ENCODE measurements at regions not wholly inside any gene's neighbourhood (a gene's known extent, or its start where the extent isn't known, plus 50 kb on each side); places are given as distances from the start of the nearest gene placed in this dataset.

GRCh38 chr7:42483886-42484285 lies 246.9 kb upstream of the GLI3 start:
- FAIRE-seq, result no peak
- H2BK5ac ChIP-seq (ENCODE audit: low read depth, low read length), result no peak overlapping the region
- no peak overlapping the region for H2AFZ ChIP-seq (ENCODE audit: low read length)
- H3K9me3 ChIP-seq (ENCODE audit: insufficient read depth in 2 of 2, low read depth in 1 of 2, low read length in 1 of 2), result no peaks in the 10 kb centered on the region
- H3K4me2 ChIP-seq (ENCODE audit: insufficient read depth in 1 of 2, low read depth in 2 of 2, low read length in 2 of 2), result no peak overlapping the region
- H3K4me1 ChIP-seq (replicated peaks in 1 of 4; ENCODE audit: control insufficient read depth in 3 of 4, insufficient read depth in 4 of 4, low read length in 3 of 4), result peaks cover 0 to 3% (median 0%) of the 10 kb centered on the region in 4 experiments; a peak in 2 of 7 replicates
- H3K4me3 ChIP-seq (ENCODE audit: extremely low read depth in 1 of 4, insufficient read depth in 2 of 4, low read depth in 3 of 4, low read length in 4 of 4), result no peak overlapping the region
- H3K27me3 ChIP-seq (replicated peaks in 1 of 4; ENCODE audit: control insufficient read depth in 3 of 4, extremely low read depth in 1 of 4, insufficient read depth in 3 of 4, low read length in 3 of 4), result no peaks in the 10 kb centered on the region
- no peak overlapping the region for H2BK120ac ChIP-seq (replicated peaks; ENCODE audit: low read depth, low read length)
- H4K91ac ChIP-seq (replicated peaks; ENCODE audit: insufficient read length, low read length), result no peak overlapping the region
- H3K79me2 ChIP-seq (ENCODE audit: control insufficient read depth in 1 of 2, insufficient read depth in 2 of 2, low read length in 2 of 2), result no peaks in the 10 kb centered on the region
- H3K27ac ChIP-seq (ENCODE audit: low read depth, low read length), result no peak overlapping the region
- H3K18ac ChIP-seq (ENCODE audit: extremely low read depth, low read length), result no peak overlapping the region
- DNase-seq (ENCODE audit: low read depth in 1 of 2, low spot score in 2 of 2), result no peak
- H3K9ac ChIP-seq (replicated peaks in 1 of 4; ENCODE audit: extremely low read depth in 1 of 4, low read depth in 3 of 4, low read length in 3 of 4), result no peak overlapping the region
- CTCF ChIA-PET (ENCODE audit: partially characterized antibody), result no interaction called here
- no peaks in the 10 kb centered on the region; a peak in 1 of 8 replicates for H3K36me3 ChIP-seq (ENCODE audit: control insufficient read depth in 2 of 4, insufficient read depth in 4 of 4, low read length in 3 of 4)
- no peak overlapping the region for H2BK12ac ChIP-seq (ENCODE audit: low read depth, low read length)
- no peak overlapping the region for H4K5ac ChIP-seq (ENCODE audit: insufficient read length, low read depth, low read length)
- POLR2A ChIA-PET (ENCODE audit: partially characterized antibody), result no interaction called here
- no peak overlapping the region for H3K56ac ChIP-seq (replicated peaks; ENCODE audit: insufficient read length, low read depth, low read length)
- no peak overlapping the region for H3K23ac ChIP-seq (ENCODE audit: insufficient read length)
- H2BK20ac ChIP-seq (ENCODE audit: low read length), result no peak overlapping the region
- H4K8ac ChIP-seq (ENCODE audit: extremely low read depth, insufficient read depth, low read length), result no peak overlapping the region
- H3K4ac ChIP-seq (replicated peaks; ENCODE audit: insufficient read length, low read depth, low read length), result no peak overlapping the region
- no peak overlapping the region for H3K14ac ChIP-seq (ENCODE audit: insufficient read length)
- no peaks in the 10 kb centered on the region for H3K79me1 ChIP-seq (ENCODE audit: low read depth, low read length)
- no peaks in the 10 kb centered on the region for H3K23me2 ChIP-seq (ENCODE audit: low read depth, low read length)
- H4K20me1 ChIP-seq (replicated peaks in 1 of 2; ENCODE audit: control insufficient read depth in 1 of 2, insufficient read depth in 2 of 2, low read length in 2 of 2), result no peaks in the 10 kb centered on the region
- no peak overlapping the region for H2BK15ac ChIP-seq (ENCODE audit: low read length)
- 87% methylated on average over 4 of the region's 4 CpGs; no CpG with 5 or more reads in 1 of the 2 experiments for WGBS, 2 experiments (ENCODE audit: extremely low coverage in 1 of 2, insufficient coverage in 1 of 2, insufficient read length in 1 of 2, insufficient replicate concordance in 2 of 2, low coverage in 1 of 2, low lambda C conversion rate in 2 of 2, missing lambda C conversion rate in 1 of 2)
- no peak overlapping the region for H2AK5ac ChIP-seq (ENCODE audit: low read depth, low read length)
- TF ChIP-seq MAX (IDR thresholded peaks at IDR 0.05), result no peak
- TF ChIP-seq TBP (IDR thresholded peaks at IDR 0.05; ENCODE audit: low read depth, low read length), result no peak
- no peak for TF ChIP-seq RXRA (IDR thresholded peaks at IDR 0.05; ENCODE audit: insufficient read depth, low read depth, low read length)
- no peak for TF ChIP-seq TCF12 (IDR thresholded peaks at IDR 0.05; ENCODE audit: low read depth, low read length)
- TF ChIP-seq SP1 (IDR thresholded peaks at IDR 0.05; ENCODE audit: low read depth, low read length), result no peak
- TF ChIP-seq SIX5 (IDR thresholded peaks at IDR 0.05; ENCODE audit: low read depth, low read length), result no peak

Measured in H1 (cell line).